SIG-M5 treated with dmso at 0.1 percent for 504 hours (cell line): ENCODE measurements at regions not wholly inside any gene's neighbourhood (a gene's known extent, or its start where the extent isn't known, plus 50 kb on each side); places are given as distances from the start of the nearest gene placed in this dataset.
"Not testable (repeated sequence)": the region's sequence is repeated elsewhere in the genome, so short reads cannot be mapped to it uniquely, and the experiment has no call there.

ENCODE experiments used
- DNase-seq: peaks from one replicate; lab custom pipeline; 2025; ENCODE audit not compliant: unreplicated experiment; lab: John Stamatoyannopoulos, UW

- DNase-seq, result no peak
Measured at GRCh38 chr3:194249323-194250097, 101.6 kb downstream of the CPN2 start.

- DNase-seq, result no peak
Measured at GRCh38 chr3:194250098-194251002, 100.8 kb downstream of the CPN2 start.

GRCh38 chr3:194251007-194251406, 100.1 kb downstream of the CPN2 start:
- DNase-seq, result no peak

GRCh38 chr3:194251461-194251860, 99.7 kb downstream of the CPN2 start:
- no peak for DNase-seq

GRCh38 chr3:194251891-194252560, 99.1 kb downstream of the CPN2 start:
- DNase-seq, result no peak

GRCh38 chr3:194253270-194253669, 97.9 kb downstream of the CPN2 start:
- no peak for DNase-seq

- DNase-seq, result no peak
Measured at GRCh38 chr3:194254040-194254439, 97.1 kb downstream of the CPN2 start.

GRCh38 chr3:194255252-194256039, 95.7 kb downstream of the CPN2 start:
- DNase-seq, result peak; percentile 96

- no peak for DNase-seq
Measured at GRCh38 chr3:194256040-194256945, 94.8 kb downstream of the CPN2 start.

GRCh38 chr3:194257151-194257621, 93.9 kb downstream of the CPN2 start:
- no peak for DNase-seq

- no peak for DNase-seq
Measured at GRCh38 chr3:194257916-194258668, 93.0 kb downstream of the CPN2 start.

- no peak for DNase-seq
Measured at GRCh38 chr3:194259982-194260766, 91.0 kb downstream of the CPN2 start.

- DNase-seq, result no peak
Measured at GRCh38 chr3:194261581-194262063, 89.5 kb downstream of the CPN2 start.

- DNase-seq, result no peak
Measured at GRCh38 chr3:194262176-194262924, 88.8 kb downstream of the CPN2 start.

GRCh38 chr3:194262925-194263305, 88.2 kb downstream of the CPN2 start:
- no peak for DNase-seq

GRCh38 chr3:194264631-194265504, 86.3 kb downstream of the CPN2 start:
- not testable (repeated sequence) for DNase-seq
